GM12872 (cell line): ENCODE measurements at regions not wholly inside any gene's neighbourhood (a gene's known extent, or its start where the extent isn't known, plus 50 kb on each side); places are given as distances from the start of the nearest gene placed in this dataset.

Experiments used
- TF ChIP-seq, protein P1 (sequence below): IDR thresholded peaks from 3 replicates; pipeline ENCODE4 v1.5.1; 2011; ENCODE audit warnings: low read depth, mild to moderate bottlenecking, low read length, moderate library complexity; ENCODE audit not compliant: insufficient read depth

DNA sequence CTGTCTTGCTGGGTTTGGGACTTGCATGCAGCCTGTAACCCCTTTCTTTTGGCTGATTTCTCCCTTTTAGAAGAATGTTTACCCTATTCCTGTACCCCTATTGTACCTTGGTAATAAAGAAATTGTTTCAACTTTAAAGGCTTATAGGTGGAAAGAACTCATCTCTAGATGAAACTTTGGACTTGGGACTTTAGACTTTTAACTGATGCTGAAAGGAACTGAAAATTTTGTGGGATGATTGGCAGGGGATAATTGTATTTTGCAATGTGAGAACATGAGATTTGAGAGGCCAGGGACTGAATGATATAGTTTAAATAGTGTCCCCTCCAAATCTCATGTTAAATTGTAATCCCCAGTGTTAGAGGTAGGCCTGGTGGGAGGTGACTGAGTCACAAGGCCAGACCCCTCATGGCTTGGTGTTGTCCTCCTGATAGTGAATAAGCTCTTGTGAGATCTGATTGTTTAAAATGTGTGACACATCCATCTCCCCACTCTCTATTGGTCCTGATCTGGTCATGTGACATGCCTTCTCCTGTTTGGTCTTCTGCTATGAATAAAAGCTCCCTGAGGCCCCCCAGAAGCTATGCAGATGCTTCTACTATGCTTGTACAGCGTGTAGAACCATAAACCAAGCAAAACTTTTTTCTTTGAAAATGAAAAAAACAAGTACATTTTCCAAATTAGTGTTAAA lies 1621.3 kb upstream of the B3GALT2 start:
- TF ChIP-seq, protein P1, sequence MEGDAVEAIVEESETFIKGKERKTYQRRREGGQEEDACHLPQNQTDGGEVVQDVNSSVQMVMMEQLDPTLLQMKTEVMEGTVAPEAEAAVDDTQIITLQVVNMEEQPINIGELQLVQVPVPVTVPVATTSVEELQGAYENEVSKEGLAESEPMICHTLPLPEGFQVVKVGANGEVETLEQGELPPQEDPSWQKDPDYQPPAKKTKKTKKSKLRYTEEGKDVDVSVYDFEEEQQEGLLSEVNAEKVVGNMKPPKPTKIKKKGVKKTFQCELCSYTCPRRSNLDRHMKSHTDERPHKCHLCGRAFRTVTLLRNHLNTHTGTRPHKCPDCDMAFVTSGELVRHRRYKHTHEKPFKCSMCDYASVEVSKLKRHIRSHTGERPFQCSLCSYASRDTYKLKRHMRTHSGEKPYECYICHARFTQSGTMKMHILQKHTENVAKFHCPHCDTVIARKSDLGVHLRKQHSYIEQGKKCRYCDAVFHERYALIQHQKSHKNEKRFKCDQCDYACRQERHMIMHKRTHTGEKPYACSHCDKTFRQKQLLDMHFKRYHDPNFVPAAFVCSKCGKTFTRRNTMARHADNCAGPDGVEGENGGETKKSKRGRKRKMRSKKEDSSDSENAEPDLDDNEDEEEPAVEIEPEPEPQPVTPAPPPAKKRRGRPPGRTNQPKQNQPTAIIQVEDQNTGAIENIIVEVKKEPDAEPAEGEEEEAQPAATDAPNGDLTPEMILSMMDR = no peak

DNA sequence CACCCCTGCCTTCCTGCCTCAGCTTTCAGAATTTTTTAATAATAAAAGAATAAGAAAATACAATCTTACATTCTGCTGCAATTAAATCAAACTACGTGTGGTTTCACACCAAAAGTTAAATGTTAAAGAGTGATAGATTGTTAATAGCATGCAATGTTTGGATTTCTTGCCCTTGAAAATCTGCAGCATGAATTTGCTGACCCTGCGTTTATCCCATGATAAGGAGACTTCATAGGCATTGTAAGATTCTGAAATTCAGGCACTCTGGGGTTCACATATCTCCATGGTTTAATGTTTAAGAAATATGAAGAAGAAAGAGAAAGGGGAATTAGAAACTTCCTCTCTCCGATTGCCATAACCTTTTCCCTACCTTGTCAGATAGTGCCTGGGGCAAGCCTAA lies 1616.2 kb upstream of the B3GALT2 start:
- TF ChIP-seq, protein P1 = no peak

DNA sequence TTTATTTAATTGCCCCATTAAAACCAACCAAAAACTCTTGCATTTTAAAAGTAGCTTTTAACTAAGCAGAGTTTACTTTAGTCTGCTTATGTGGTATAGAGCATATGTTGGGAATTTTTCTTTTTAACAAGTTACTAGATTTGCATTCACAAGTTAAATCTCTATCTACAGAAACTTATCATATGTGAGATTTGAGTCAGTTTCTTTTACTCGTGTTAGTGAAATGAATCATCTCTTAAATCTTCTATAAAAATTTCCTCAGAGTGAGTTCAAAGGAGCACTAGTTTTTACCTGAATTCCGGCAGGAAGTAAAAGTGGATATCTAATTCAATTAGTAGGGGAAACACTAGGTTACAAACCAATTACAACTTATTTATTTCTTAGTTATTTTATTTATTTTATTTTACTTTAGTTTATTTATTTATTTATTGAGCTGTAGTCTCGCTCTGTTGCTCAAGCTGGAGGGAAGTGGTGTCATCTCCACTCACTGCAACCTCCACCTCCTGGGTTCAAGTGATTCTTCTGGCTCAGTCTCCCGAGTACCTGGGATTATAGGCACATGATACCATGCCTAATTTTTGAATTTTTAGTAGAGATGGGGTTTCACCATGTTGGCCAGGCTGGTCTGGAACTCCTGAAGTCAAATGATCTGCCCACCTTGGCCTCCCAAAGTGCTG lies 1609.6 kb upstream of the B3GALT2 start:
- TF ChIP-seq, protein P1 = no peak

DNA sequence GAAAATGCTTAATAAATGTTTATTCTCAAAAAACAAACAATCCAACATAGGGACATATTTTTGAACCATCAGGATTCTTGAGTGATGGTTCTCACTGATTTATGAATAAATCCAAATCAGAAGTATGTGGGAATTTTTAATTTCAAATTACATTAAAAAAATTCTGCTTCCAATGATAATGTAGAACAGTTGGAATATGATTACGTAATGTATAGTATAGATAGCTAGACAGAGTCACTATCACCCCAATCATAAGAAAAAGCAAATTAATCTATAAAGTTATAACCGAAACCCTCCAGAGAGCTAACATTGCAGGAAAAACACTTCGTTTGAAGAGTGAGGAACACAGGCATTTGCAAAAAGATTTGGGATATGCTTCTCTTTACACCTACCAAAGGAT lies 1600.6 kb upstream of the B3GALT2 start:
- TF ChIP-seq, protein P1 = no peak

DNA sequence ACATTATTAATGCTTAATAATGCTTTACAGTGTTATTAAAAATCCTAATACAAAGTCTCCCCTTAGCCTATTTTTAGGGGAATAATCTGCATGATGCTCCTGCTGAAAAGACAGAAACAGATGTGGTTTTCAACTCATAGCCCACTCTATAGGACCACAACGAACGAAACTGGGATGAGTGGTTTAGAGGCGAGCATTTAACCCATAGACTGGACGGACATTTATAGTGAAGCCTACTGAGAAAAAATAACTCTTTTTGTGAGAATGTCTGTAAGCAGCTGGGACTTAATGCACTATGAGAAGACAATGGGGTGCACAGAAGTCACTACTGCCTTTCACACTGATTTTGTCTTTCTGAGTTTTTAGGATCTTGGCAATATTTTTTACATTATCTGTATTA lies 1599.6 kb upstream of the B3GALT2 start:
- TF ChIP-seq, protein P1 = no peak

DNA sequence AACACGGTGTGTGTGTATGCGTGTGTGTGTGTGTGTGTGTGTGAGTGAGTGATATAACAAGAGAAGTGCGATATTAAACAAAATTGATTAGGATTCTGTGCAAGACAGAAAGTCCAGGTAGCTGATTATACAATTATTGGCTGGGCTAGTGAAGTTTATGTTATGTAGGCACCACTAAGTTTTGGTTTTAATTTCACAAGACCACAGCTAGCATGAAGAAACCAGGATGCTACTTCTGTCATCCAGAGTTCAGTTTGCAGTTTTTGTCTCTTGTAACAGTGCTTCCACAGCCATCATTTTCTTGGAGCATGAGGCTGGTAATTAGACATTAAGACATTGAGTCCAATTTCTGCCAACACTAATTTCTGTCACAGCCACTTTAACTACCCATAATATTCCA lies 1590.2 kb upstream of the B3GALT2 start:
- TF ChIP-seq, protein P1 = no peak

DNA sequence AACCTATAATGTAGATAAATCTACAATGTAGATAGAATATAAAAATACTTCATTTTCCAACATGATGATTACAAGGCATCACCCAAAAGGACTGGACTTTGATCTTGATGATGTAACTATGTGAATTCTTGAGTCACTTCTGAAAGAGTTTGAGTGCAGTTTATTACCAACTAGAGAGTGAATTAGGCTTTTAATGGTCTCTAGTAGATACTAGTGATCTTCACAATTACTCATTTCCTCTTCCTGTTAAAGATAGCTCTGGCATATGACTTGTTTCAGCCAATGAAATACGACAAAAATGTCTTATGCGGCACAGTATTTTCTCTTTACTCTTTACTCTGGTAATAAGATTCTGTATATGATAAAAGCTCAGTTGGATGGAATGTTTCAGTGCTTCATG lies 1588.1 kb upstream of the B3GALT2 start:
- TF ChIP-seq, protein P1 = no peak
